SU-DHL-6 (cell line): ENCODE measurements at regions not wholly inside any gene's neighbourhood (a gene's known extent, or its start where the extent isn't known, plus 50 kb on each side); places are given as distances from the start of the nearest gene placed in this dataset.

Experiments
- H2AFZ ChIP-seq: fragments of 200-600 bp; sonication (generic); 2 replicates; pipeline ENCODE4 v1.6.1; 2014; ENCODE audit warnings: low read depth, mild to moderate bottlenecking, moderate library complexity, mixed read lengths, antibody characterized with exemption, low read length; ENCODE audit not compliant: severe bottlenecking
- H3F3A ChIP-seq: fragments of 200-600 bp; shearing (Covaris generic); 2 replicates; pipeline ENCODE4 v1.6.0; 2016; ENCODE audit warnings: antibody characterized with exemption, mild to moderate bottlenecking; ENCODE audit not compliant: insufficient read depth
- H3K27ac ChIP-seq: fragments of 200-600 bp; sonication (generic); 2 replicates; pipeline ENCODE4 v1.5.1; 2016; ENCODE audit warnings: low read depth, mild to moderate bottlenecking, low read length, moderate library complexity, mixed read lengths
- H3K27me3 ChIP-seq: fragments of 200-600 bp; sonication (generic), shearing (Covaris generic); 2 replicates; pipeline ENCODE4 v1.6.0; 2014; ENCODE audit warnings: mild to moderate bottlenecking, low read length
- H3K36me3 ChIP-seq: fragments of 200-600 bp; sonication (generic); 2 replicates; pipeline ENCODE4 v1.6.1; 2014; ENCODE audit warnings: mild to moderate bottlenecking, low read length, mixed read lengths
- H3K4me2 ChIP-seq: fragments of 300-600, 200-600 bp; shearing (Covaris generic), sonication (generic); 2 replicates; pipeline ENCODE4 v1.6.0; 2014; ENCODE audit warnings: low read length, low read depth, mild to moderate bottlenecking; ENCODE audit not compliant: poor library complexity, severe bottlenecking
- H3K4me3 ChIP-seq: fragments of 200-600 bp; sonication (generic); 2 replicates; pipeline ENCODE4 v1.5.1; 2014; ENCODE audit warnings: antibody characterized with exemption, low read length, mild to moderate bottlenecking, mixed read lengths; ENCODE audit not compliant: insufficient read depth, poor library complexity, severe bottlenecking
- H3K79me2 ChIP-seq: fragments of 200-600 bp; sonication (generic); 2 replicates; pipeline ENCODE4 v1.6.1; 2014; ENCODE audit warnings: mild to moderate bottlenecking, low read length, moderate library complexity; ENCODE audit not compliant: insufficient read depth
- H3K9ac ChIP-seq: fragments of 200-600 bp; sonication (generic); 2 replicates; pipeline ENCODE4 v1.7.0; 2014; ENCODE audit warnings: mild to moderate bottlenecking, low read length
- H3K9me2 ChIP-seq: fragments of 200-600 bp; sonication (generic); replicated peaks from 2 replicates; pipeline ENCODE4 v1.6.1; 2014; ENCODE audit warnings: low read length; ENCODE audit not compliant: insufficient read depth
- H3K9me3 ChIP-seq: fragments of 200-600 bp; sonication (generic); 2 replicates; pipeline ENCODE4 v1.6.1; 2014; ENCODE audit warnings: low read length, mixed read lengths; ENCODE audit not compliant: insufficient read depth
- H4K20me1 ChIP-seq: fragments of 200-600 bp; sonication (generic); 2 replicates; pipeline ENCODE4 v1.6.1; 2014; ENCODE audit warnings: low read depth, mild to moderate bottlenecking, antibody characterized with exemption, low read length, moderate library complexity, mixed read lengths
- EZH2phosphoT487 ChIP-seq: fragments of 200-600 bp; sonication (generic), shearing (Covaris generic); conservative IDR thresholded peaks from 2 replicates; pipeline ENCODE4 v1.6.1; 2018; ENCODE audit warnings: mild to moderate bottlenecking, antibody characterized with exemption, low read length, moderate library complexity, mixed read lengths
- TF ChIP-seq, protein P1 (sequence below): fragments of 200-600 bp; sonication (generic); IDR thresholded peaks from one replicate; pipeline ENCODE4 v1.5.1; 2017; ENCODE audit warnings: antibody characterized with exemption, mild to moderate bottlenecking, low read length, moderate library complexity; ENCODE audit not compliant: insufficient read depth, poor library complexity, severe bottlenecking

GRCh38 chr9:119884438-119884837, 515.2 kb upstream of the BRINP1 start:
- Histone ChIP-seq H3K9ac (no peak overlapping the region), H3K27me3 (no peaks in the 10 kb centered on the region), H3K9me2 (no peaks in the 10 kb centered on the region), H3K4me2 (no peak overlapping the region), H3K27ac (no peak overlapping the region), H3K36me3 (no peaks in the 10 kb centered on the region), H3K4me3 (no peak overlapping the region), H3F3A (no peaks in the 10 kb centered on the region), H3K79me2 (no peaks in the 10 kb centered on the region), H4K20me1 (no peaks in the 10 kb centered on the region), H2AFZ (no peak overlapping the region), H3K9me3 (no peaks in the 10 kb centered on the region)
- TF ChIP-seq, protein P1, sequence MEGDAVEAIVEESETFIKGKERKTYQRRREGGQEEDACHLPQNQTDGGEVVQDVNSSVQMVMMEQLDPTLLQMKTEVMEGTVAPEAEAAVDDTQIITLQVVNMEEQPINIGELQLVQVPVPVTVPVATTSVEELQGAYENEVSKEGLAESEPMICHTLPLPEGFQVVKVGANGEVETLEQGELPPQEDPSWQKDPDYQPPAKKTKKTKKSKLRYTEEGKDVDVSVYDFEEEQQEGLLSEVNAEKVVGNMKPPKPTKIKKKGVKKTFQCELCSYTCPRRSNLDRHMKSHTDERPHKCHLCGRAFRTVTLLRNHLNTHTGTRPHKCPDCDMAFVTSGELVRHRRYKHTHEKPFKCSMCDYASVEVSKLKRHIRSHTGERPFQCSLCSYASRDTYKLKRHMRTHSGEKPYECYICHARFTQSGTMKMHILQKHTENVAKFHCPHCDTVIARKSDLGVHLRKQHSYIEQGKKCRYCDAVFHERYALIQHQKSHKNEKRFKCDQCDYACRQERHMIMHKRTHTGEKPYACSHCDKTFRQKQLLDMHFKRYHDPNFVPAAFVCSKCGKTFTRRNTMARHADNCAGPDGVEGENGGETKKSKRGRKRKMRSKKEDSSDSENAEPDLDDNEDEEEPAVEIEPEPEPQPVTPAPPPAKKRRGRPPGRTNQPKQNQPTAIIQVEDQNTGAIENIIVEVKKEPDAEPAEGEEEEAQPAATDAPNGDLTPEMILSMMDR, result no peak
- no peak for TF ChIP-seq EZH2phosphoT487

DNA sequence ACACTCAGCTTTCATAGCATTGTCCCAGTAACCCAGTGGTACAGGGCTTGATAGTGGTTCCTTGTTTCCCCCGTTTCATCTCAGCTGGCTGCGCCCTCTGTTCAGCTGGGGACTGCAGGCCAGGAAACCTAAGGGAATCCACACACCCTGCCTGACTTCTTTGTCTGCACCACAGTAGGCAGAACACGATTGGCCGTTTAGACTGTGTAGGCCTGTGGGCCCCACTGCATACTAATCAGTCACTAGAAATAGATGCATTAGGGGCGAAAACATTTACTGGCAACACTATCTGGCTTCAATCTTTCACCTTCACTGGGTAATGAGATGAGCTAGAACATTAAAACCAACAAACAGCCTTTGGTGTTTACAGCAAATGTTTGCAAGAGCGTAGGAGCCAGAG, 512.7 kb upstream of the BRINP1 start:
- Histone ChIP-seq H4K20me1 (no peaks in the 10 kb centered on the region), H3K9ac (no peak overlapping the region), H3K9me3 (no peaks in the 10 kb centered on the region), H3K4me2 (no peak overlapping the region), H3K79me2 (no peaks in the 10 kb centered on the region), H3K36me3 (no peaks in the 10 kb centered on the region), H3F3A (no peaks in the 10 kb centered on the region), H3K4me3 (no peak overlapping the region), H3K27me3 (no peaks in the 10 kb centered on the region), H3K9me2 (no peaks in the 10 kb centered on the region), H3K27ac (no peak overlapping the region), H2AFZ (no peak overlapping the region)
- TF ChIP-seq, protein P1, result no peak
- TF ChIP-seq EZH2phosphoT487, result no peak

- no peaks in the 10 kb centered on the region for H3F3A ChIP-seq
- TF ChIP-seq, protein P1, result no peak
- TF ChIP-seq EZH2phosphoT487, result no peak
- no peak overlapping the region for H3K4me2 ChIP-seq
- no peaks in the 10 kb centered on the region for H4K20me1 ChIP-seq
- H2AFZ ChIP-seq, result no peak overlapping the region
- no peak overlapping the region for H3K27ac ChIP-seq
- H3K27me3 ChIP-seq, result no peaks in the 10 kb centered on the region
- no peaks in the 10 kb centered on the region for H3K79me2 ChIP-seq
- no peaks in the 10 kb centered on the region for H3K9me3 ChIP-seq
- no peak overlapping the region for H3K9ac ChIP-seq
- H3K4me3 ChIP-seq, result no peak overlapping the region
- H3K36me3 ChIP-seq, result no peaks in the 10 kb centered on the region
- H3K9me2 ChIP-seq, result no peaks in the 10 kb centered on the region
Measured at GRCh38 chr9:119880361-119880760, 511.1 kb upstream of the BRINP1 start.
